Endometrium (tissue), 2 donors: ENCODE measurements at regions not wholly inside any gene's neighbourhood (a gene's known extent, or its start where the extent isn't known, plus 50 kb on each side); places are given as distances from the start of the nearest gene placed in this dataset.

Experiments
- FAIRE-seq: peaks from 2 replicates; lab custom pipeline; 2012; peaks lifted over from hg19 to GRCh38; lab: Jason Lieb, UNC
- donor health status: control.
- donor health status: control.

- FAIRE-seq = no peak
Observed at GRCh38 chr13:76086729-76087128, 450.6 kb downstream of the LMO7 start.

GRCh38 chr13:76067850-76068249 lies 431.7 kb downstream of the LMO7 start:
- FAIRE-seq = no peak

GRCh38 chr13:76053181-76053580 lies 417.1 kb downstream of the LMO7 start:
- FAIRE-seq = no peak

GRCh38 chr13:76049376-76049746 lies 413.2 kb downstream of the LMO7 start:
- no peak for FAIRE-seq

- no peak for FAIRE-seq
Observed at GRCh38 chr13:76048675-76049375, 412.7 kb downstream of the LMO7 start.

GRCh38 chr13:76048131-76048530 lies 412.0 kb downstream of the LMO7 start:
- FAIRE-seq = no peak

GRCh38 chr13:76043874-76044273 lies 407.7 kb downstream of the LMO7 start:
- FAIRE-seq = no peak

GRCh38 chr13:76038920-76039716 lies 403.0 kb downstream of the LMO7 start:
- no peak for FAIRE-seq

- FAIRE-seq = no peak
Observed at GRCh38 chr13:76036176-76036575, 400.0 kb downstream of the LMO7 start.

GRCh38 chr13:76035711-76036110 lies 399.6 kb downstream of the LMO7 start:
- no peak for FAIRE-seq

GRCh38 chr13:76029706-76030105 lies 393.6 kb downstream of the LMO7 start:
- FAIRE-seq = no peak

- no peak for FAIRE-seq
Observed at GRCh38 chr13:76029088-76029487, 393.0 kb downstream of the LMO7 start.

GRCh38 chr13:76027131-76027530 lies 391.0 kb downstream of the LMO7 start:
- FAIRE-seq = no peak

- no peak for FAIRE-seq
Observed at GRCh38 chr13:76025392-76025791, 389.3 kb downstream of the LMO7 start.

- no peak for FAIRE-seq
Observed at GRCh38 chr13:76024151-76024550, 388.0 kb downstream of the LMO7 start.

GRCh38 chr13:76023652-76024051 lies 387.5 kb downstream of the LMO7 start:
- no peak for FAIRE-seq

GRCh38 chr13:76020421-76020955 lies 384.4 kb downstream of the LMO7 start:
- FAIRE-seq = no peak

- no peak for FAIRE-seq
Observed at GRCh38 chr13:76019421-76020044, 383.4 kb downstream of the LMO7 start.

GRCh38 chr13:76017861-76018556 lies 381.9 kb downstream of the LMO7 start:
- FAIRE-seq = no peak

- no peak for FAIRE-seq
Observed at GRCh38 chr13:76016799-76017400, 380.8 kb downstream of the LMO7 start.

- peak; percentile 35 for FAIRE-seq
Observed at GRCh38 chr13:76014406-76015318, 378.5 kb downstream of the LMO7 start.
